ENCODE measurements at regions not wholly inside any gene's neighbourhood (a gene's known extent, or its start where the extent isn't known, plus 50 kb on each side); places are given as distances from the start of the nearest gene placed in this dataset.

GRCh38 chr1:163504331-163504978 is 182.7 kb downstream of the NUF2 start (continued):
- TF ChIP-seq CEBPB (IDR thresholded peaks at IDR 0.05; ENCODE audit: borderline replicate concordance in 1 of 2, low read depth in 2 of 2, low read length in 2 of 2) (no peak), POLR2AphosphoS5 (IDR thresholded peaks at IDR 0.05; ENCODE audit: low read length) (no peak), ZNF687 (IDR thresholded peaks at IDR 0.05) (no peak), SKIL (IDR thresholded peaks at IDR 0.05; ENCODE audit: low read depth, poor library complexity, severe bottlenecking) (no peak), ATF7 (IDR thresholded peaks at IDR 0.05; ENCODE audit: low read depth) (no peak)

GRCh38 chr1:163509114-163509513 is 187.4 kb downstream of the NUF2 start:
- in situ Hi-C loops (cut with MboI): no loop called here
- WGBS (ENCODE audit: insufficient coverage, insufficient replicate concordance, low lambda C conversion rate, missing lambda C conversion rate): 0% methylated on average over 2 of the region's 2 CpGs
- Histone ChIP-seq H3K4me2 (ENCODE audit: control insufficient read depth, insufficient read depth) (no peak overlapping the region), H3K9ac (ENCODE audit: control insufficient read depth, insufficient read depth, low read length) (no peak overlapping the region), H3K27me3 (replicated peaks in 1 of 2; ENCODE audit: control insufficient read depth in 2 of 2, insufficient read depth in 2 of 2, low read length in 1 of 2) (no peaks in the 10 kb centered on the region), H4K20me1 (ENCODE audit: control insufficient read depth, insufficient read depth) (no peaks in the 10 kb centered on the region), H3K4me3 (no peak overlapping the region), H3K27ac (ENCODE audit: control insufficient read depth, insufficient read depth) (no peak overlapping the region), H3K9me3 (replicated peaks; ENCODE audit: control insufficient read depth, insufficient read depth, low read length) (no peaks in the 10 kb centered on the region), H3K79me2 (ENCODE audit: control insufficient read depth, insufficient read depth, low read length) (no peaks in the 10 kb centered on the region), H3K4me1 (ENCODE audit: control insufficient read depth, insufficient read depth, low read length) (no peaks in the 10 kb centered on the region), H3K36me3 (ENCODE audit: control insufficient read depth in 2 of 2, insufficient read depth in 2 of 2, low read length in 1 of 2) (no peaks in the 10 kb centered on the region), H2AFZ (ENCODE audit: control insufficient read depth, low read depth, low read length) (no peak overlapping the region)
- no peak for ATAC-seq
- POLR2A ChIA-PET: no interaction called here
- FAIRE-seq: peak; percentile 7
- SMC1A ChIA-PET (ENCODE audit: uncharacterized antibody, unreplicated experiment): no interaction called here
- intact Hi-C loops (cut with micrococcal nuclease; ENCODE audit: unreplicated experiment): no loop called here
- no TSS peak for BruUV-seq (replicated peaks)
- DNase-seq (ENCODE audit: low read depth, low spot score): no peak
- RAD21 ChIA-PET (ENCODE audit: unreplicated experiment): no interaction called here
- CTCF ChIA-PET: no interaction called here
- TF ChIP-seq MYC (IDR thresholded peaks at IDR 0.05; ENCODE audit: insufficient read depth, insufficient read length, insufficient replicate concordance, low read length, severe bottlenecking): no peak
- TF ChIP-seq IRF5 (IDR thresholded peaks at IDR 0.05; ENCODE audit: borderline replicate concordance): no peak
- no peak for TF ChIP-seq E4F1 (IDR thresholded peaks at IDR 0.05; ENCODE audit: borderline replicate concordance, partially characterized antibody)
- no peak for TF ChIP-seq EP300 (IDR thresholded peaks at IDR 0.05; ENCODE audit: borderline replicate concordance in 1 of 2, control insufficient read depth in 1 of 2, low read depth in 2 of 2, low read length in 2 of 2)
- TF ChIP-seq POLR2AphosphoS5 (IDR thresholded peaks at IDR 0.05; ENCODE audit: low read length): no peak
- TF ChIP-seq HDGF (IDR thresholded peaks at IDR 0.05): no peak
- TF ChIP-seq CBFB (IDR thresholded peaks at IDR 0.05; ENCODE audit: low read depth): no peak
